ENCODE measurements at regions not wholly inside any gene's neighbourhood (a gene's known extent, or its start where the extent isn't known, plus 50 kb on each side); places are given as distances from the start of the nearest gene placed in this dataset.

DNA sequence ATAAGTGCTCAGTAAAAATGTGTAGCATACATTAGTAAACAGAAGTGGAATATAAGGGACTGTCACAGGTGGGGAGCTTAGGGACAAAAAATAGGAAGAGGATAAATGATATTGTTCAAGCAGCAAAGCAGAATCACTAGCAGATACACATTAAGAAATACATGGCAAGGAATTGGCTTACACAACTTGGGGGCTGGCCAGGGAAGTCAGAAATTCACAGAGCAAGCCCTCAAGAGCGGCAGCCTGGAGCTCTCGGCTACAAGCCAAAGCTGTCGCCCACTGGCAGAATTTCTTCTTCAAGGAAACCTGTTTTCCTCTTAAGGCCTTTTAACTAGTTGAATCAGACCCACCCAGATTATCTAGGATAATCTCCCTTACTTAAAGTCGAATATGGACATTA lies 73.0 kb upstream of the SMIM23 start:
- Mint-ChIP-seq H3K27me3 (ENCODE audit: insufficient read depth, low read depth) (peaks cover 2% of the 10 kb centered on the region), H3K9me3 (peaks cover 3% of the 10 kb centered on the region), H3K4me1 (peaks cover 11% of the 10 kb centered on the region)

DNA sequence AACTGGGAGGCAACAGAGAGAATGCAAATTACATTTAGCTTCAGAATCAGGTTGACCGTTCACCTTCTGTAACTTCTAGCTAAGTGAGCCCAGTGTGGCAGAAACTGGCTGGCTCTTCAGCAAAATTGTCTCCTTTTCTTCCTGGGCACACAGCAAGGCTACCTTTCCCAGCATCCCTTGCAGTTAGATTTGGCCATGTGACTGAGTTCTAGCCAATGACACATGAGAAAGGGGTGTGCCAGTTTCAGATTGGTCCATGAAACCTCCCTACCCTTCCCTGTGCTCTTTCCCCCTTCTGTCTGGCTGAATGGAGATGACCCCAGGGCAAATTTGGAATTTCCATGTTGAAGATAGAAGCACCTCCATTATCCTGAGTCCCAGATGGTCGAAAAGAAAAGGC lies 72.5 kb upstream of the SMIM23 start:
- Histone ChIP-seq H3K27me3 (no peaks in the 10 kb centered on the region), H3K79me2 (ENCODE audit: low read depth) (no peaks in the 10 kb centered on the region), H3K9me3 (ENCODE audit: low read depth) (no peaks in the 10 kb centered on the region), H4K20me1 (ENCODE audit: low read depth) (no peaks in the 10 kb centered on the region), H3K27ac (no peak overlapping the region), H3F3A (ENCODE audit: low read depth) (no peaks in the 10 kb centered on the region), H3K36me3 (no peaks in the 10 kb centered on the region), H2AFZ (replicated peaks) (no peak overlapping the region), H3K4me1 (no peaks in the 10 kb centered on the region), H3K9ac (no peak overlapping the region), H3K4me3 (no peak overlapping the region), H3K4me2 (no peak overlapping the region)
- TF ChIP-seq EZH2phosphoT487 (IDR thresholded peaks at IDR 0.05) (no peak), EZH2 (IDR thresholded peaks at IDR 0.05) (no peak)
- TF ChIP-seq, protein P1, sequence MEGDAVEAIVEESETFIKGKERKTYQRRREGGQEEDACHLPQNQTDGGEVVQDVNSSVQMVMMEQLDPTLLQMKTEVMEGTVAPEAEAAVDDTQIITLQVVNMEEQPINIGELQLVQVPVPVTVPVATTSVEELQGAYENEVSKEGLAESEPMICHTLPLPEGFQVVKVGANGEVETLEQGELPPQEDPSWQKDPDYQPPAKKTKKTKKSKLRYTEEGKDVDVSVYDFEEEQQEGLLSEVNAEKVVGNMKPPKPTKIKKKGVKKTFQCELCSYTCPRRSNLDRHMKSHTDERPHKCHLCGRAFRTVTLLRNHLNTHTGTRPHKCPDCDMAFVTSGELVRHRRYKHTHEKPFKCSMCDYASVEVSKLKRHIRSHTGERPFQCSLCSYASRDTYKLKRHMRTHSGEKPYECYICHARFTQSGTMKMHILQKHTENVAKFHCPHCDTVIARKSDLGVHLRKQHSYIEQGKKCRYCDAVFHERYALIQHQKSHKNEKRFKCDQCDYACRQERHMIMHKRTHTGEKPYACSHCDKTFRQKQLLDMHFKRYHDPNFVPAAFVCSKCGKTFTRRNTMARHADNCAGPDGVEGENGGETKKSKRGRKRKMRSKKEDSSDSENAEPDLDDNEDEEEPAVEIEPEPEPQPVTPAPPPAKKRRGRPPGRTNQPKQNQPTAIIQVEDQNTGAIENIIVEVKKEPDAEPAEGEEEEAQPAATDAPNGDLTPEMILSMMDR (IDR thresholded peaks at IDR 0.05), result no peak
- no peak overlapping the region for H3K4me3 Mint-ChIP-seq
- no peak for DNase-seq (ENCODE audit: low spot score)
- H3K36me3 Mint-ChIP-seq, result no peaks in the 10 kb centered on the region
- H3K27ac Mint-ChIP-seq, result no peak overlapping the region
- peaks cover 3% of the 10 kb centered on the region for H3K27me3 Mint-ChIP-seq (ENCODE audit: insufficient read depth, low read depth)
- H3K9me3 Mint-ChIP-seq, result peaks cover 3% of the 10 kb centered on the region
- H3K4me1 Mint-ChIP-seq, result peaks cover 11% of the 10 kb centered on the region

More for the DNA sequence above, 73.0 kb upstream of the SMIM23 start:
- no peak for DNase-seq (ENCODE audit: low spot score)
- H3K9me3 ChIP-seq (ENCODE audit: low read depth), result no peaks in the 10 kb centered on the region
- H3K27ac ChIP-seq, result no peak overlapping the region
- Mint-ChIP-seq H3K4me3 (no peak overlapping the region), H3K36me3 (no peaks in the 10 kb centered on the region), H3K27ac (no peak overlapping the region)
- no peaks in the 10 kb centered on the region for H3K4me1 ChIP-seq
- H3K36me3 ChIP-seq, result no peaks in the 10 kb centered on the region
- no peak overlapping the region for H3K4me2 ChIP-seq
- H3F3A ChIP-seq (ENCODE audit: low read depth), result no peaks in the 10 kb centered on the region
- no peak overlapping the region for H2AFZ ChIP-seq (replicated peaks)
- no peak overlapping the region for H3K4me3 ChIP-seq
- no peaks in the 10 kb centered on the region for H3K27me3 ChIP-seq
- H3K9ac ChIP-seq, result no peak overlapping the region
- no peaks in the 10 kb centered on the region for H3K79me2 ChIP-seq (ENCODE audit: low read depth)
- TF ChIP-seq, protein P1 (IDR thresholded peaks at IDR 0.05), result no peak
- no peak for TF ChIP-seq EZH2 (IDR thresholded peaks at IDR 0.05)
- no peak for TF ChIP-seq EZH2phosphoT487 (IDR thresholded peaks at IDR 0.05)
- H4K20me1 ChIP-seq (ENCODE audit: low read depth), result no peaks in the 10 kb centered on the region

DNA sequence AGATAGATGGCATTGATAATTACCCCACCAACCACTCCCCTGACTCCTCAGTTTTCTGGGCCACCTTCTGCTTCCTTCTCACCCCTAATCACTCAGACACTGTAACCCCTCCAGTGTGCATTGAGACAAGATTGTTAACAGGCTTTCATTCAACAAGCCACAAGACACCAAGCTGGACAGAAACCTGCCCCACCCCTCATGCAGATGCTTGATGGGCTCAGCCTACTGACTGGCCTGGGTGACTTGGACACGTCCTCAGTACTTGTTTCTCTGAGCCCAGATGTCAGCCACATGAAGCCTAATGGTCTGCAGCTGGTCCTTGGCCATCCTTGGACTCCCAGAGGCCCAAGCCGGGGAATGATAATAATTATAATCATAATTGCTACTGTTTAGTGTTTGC lies 71.4 kb upstream of the SMIM23 start:
- H3K9ac ChIP-seq, result no peak overlapping the region
- Mint-ChIP-seq H3K27ac (no peak overlapping the region), H3K9me3 (peaks cover 3% of the 10 kb centered on the region), H3K4me3 (no peak overlapping the region), H3K4me1 (peaks cover 11% of the 10 kb centered on the region), H3K36me3 (no peaks in the 10 kb centered on the region), H3K27me3 (ENCODE audit: insufficient read depth, low read depth) (peaks cover 5% of the 10 kb centered on the region)
- no peaks in the 10 kb centered on the region for H3K79me2 ChIP-seq (ENCODE audit: low read depth)
- no peaks in the 10 kb centered on the region for H4K20me1 ChIP-seq (ENCODE audit: low read depth)
- TF ChIP-seq EZH2 (IDR thresholded peaks at IDR 0.05) (no peak), EZH2phosphoT487 (IDR thresholded peaks at IDR 0.05) (no peak)
- TF ChIP-seq, protein P1 (IDR thresholded peaks at IDR 0.05), result no peak
- H3K4me2 ChIP-seq, result no peak overlapping the region
- no peaks in the 10 kb centered on the region for H3F3A ChIP-seq (ENCODE audit: low read depth)
- no peak overlapping the region for H3K4me3 ChIP-seq
- H3K27ac ChIP-seq, result no peak overlapping the region
- H3K9me3 ChIP-seq (ENCODE audit: low read depth), result no peaks in the 10 kb centered on the region
- H3K36me3 ChIP-seq, result no peaks in the 10 kb centered on the region
- no peak for DNase-seq (ENCODE audit: low spot score)
- no peaks in the 10 kb centered on the region for H3K4me1 ChIP-seq
- no peaks in the 10 kb centered on the region for H3K27me3 ChIP-seq
- H2AFZ ChIP-seq (replicated peaks), result no peak overlapping the region

Data from neural progenitor cell (in vitro differentiated cells).